ENCODE measurements at regions not wholly inside any gene's neighbourhood (a gene's known extent, or its start where the extent isn't known, plus 50 kb on each side); places are given as distances from the start of the nearest gene placed in this dataset.

DNA sequence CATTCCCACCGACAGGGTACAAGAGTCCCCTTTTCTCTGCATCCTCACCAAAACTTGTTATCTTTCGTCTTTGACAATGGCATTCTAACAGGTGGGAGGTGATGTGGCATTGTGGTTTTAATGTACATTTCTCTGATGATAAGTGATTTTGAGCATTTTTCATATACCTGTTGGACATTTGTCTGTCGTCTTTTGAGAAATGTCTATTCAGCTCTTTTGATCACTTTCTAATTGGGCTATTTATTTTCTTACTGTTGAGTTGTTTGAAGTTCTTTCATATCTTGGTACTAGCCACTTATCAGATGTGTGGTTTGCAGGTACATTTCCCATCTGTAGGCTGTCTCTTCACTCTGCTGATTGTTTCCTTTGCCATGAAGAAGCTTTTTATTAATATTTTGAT is 219.0 kb upstream of the SOX1 start:
- Histone ChIP-seq H3K4me3 (no peak overlapping the region), H3K9me3 (no peaks in the 10 kb centered on the region), H3K27ac (no peak overlapping the region), H3K4me1 (no peaks in the 10 kb centered on the region), H3K36me3 (no peaks in the 10 kb centered on the region), H3K27me3 (peaks cover 0 to 5% (median 0%) of the 10 kb centered on the region in 3 donors)
- intact Hi-C loops (cut with DNase I; ENCODE audit: low total_unique reads) = no loop called here
- TF ChIP-seq, protein P1, sequence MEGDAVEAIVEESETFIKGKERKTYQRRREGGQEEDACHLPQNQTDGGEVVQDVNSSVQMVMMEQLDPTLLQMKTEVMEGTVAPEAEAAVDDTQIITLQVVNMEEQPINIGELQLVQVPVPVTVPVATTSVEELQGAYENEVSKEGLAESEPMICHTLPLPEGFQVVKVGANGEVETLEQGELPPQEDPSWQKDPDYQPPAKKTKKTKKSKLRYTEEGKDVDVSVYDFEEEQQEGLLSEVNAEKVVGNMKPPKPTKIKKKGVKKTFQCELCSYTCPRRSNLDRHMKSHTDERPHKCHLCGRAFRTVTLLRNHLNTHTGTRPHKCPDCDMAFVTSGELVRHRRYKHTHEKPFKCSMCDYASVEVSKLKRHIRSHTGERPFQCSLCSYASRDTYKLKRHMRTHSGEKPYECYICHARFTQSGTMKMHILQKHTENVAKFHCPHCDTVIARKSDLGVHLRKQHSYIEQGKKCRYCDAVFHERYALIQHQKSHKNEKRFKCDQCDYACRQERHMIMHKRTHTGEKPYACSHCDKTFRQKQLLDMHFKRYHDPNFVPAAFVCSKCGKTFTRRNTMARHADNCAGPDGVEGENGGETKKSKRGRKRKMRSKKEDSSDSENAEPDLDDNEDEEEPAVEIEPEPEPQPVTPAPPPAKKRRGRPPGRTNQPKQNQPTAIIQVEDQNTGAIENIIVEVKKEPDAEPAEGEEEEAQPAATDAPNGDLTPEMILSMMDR (IDR thresholded peaks at IDR 0.05 in 4 of 5, conservative IDR thresholded peaks at IDR 0.05 in 1 of 5) = no peak
- TF ChIP-seq POLR2A (IDR thresholded peaks at IDR 0.05) = no peak
- no peak for DNase-seq
- in situ Hi-C loops (cut with MboI; ENCODE audit: low sequenced_read_pairs in 4 of 4) = no loop called here
- no peak for ATAC-seq

DNA sequence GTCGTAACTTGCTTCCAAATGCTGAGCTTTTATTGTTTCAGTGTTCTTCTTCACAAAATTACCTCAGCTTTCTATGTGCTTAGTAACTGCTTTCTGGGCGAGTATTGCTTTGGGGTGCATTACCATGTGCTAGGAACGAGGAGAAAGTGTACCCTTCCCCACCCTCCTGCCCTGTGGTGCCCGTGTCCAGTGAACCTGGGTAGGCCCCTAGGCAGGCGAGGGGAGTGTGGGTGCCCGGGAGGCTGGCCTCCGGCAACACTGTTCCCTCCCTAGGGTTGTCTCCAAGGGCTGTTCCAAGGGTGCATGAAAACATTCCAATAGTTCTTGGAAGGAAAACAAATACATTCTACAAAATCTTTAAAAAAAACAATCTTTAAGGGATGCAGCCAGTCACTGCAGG is 216.5 kb upstream of the SOX1 start:
- H3K27me3 ChIP-seq = peaks cover 0 to 5% (median 0%) of the 10 kb centered on the region in 3 donors
- no peaks in the 10 kb centered on the region for H3K9me3 ChIP-seq
- ATAC-seq (no peak), DNase-seq (no peak)
- intact Hi-C loops (cut with DNase I; ENCODE audit: low total_unique reads) (no loop called here), in situ Hi-C loops (cut with MboI; ENCODE audit: low sequenced_read_pairs in 4 of 4) (no loop called here)
- H3K4me3 ChIP-seq = no peak overlapping the region
- TF ChIP-seq, protein P1 (IDR thresholded peaks at IDR 0.05 in 4 of 5, conservative IDR thresholded peaks at IDR 0.05 in 1 of 5) = no peak
- TF ChIP-seq POLR2A (IDR thresholded peaks at IDR 0.05) = no peak
- no peaks in the 10 kb centered on the region for H3K36me3 ChIP-seq
- no peaks in the 10 kb centered on the region for H3K4me1 ChIP-seq
- no peak overlapping the region for H3K27ac ChIP-seq

DNA sequence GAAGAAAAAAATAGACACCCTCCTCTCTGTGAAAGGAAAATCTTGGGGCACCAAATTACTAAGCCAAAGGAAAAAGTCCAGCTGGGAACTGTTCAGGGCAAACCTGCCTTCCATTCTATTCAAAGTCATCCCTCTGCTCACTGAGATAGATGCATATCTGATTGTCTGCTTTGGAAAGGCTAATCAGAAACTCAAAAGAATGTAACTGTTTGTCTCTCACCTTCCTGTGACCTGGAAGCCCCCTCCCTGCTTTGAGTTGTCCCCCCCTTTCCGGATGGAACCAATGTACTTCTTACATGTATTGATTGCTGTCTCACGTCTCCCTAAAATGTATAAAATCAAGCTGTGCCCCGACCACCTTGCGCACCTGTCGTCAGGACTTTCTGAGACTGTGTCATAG is 216.0 kb upstream of the SOX1 start:
- no peak overlapping the region for H3K27ac ChIP-seq
- H3K4me3 ChIP-seq = no peak overlapping the region
- DNase-seq = no peak
- TF ChIP-seq, protein P1 (IDR thresholded peaks at IDR 0.05 in 4 of 5, conservative IDR thresholded peaks at IDR 0.05 in 1 of 5) = no peak
- no peak for TF ChIP-seq POLR2A (IDR thresholded peaks at IDR 0.05)
- ATAC-seq = no peak
- intact Hi-C loops (cut with DNase I; ENCODE audit: low total_unique reads) = no loop called here
- no peaks in the 10 kb centered on the region for H3K9me3 ChIP-seq
- peaks cover 0 to 5% (median 0%) of the 10 kb centered on the region in 3 donors for H3K27me3 ChIP-seq
- in situ Hi-C loops (cut with MboI; ENCODE audit: low sequenced_read_pairs in 4 of 4) = no loop called here
- no peaks in the 10 kb centered on the region for H3K36me3 ChIP-seq
- H3K4me1 ChIP-seq = no peaks in the 10 kb centered on the region

DNA sequence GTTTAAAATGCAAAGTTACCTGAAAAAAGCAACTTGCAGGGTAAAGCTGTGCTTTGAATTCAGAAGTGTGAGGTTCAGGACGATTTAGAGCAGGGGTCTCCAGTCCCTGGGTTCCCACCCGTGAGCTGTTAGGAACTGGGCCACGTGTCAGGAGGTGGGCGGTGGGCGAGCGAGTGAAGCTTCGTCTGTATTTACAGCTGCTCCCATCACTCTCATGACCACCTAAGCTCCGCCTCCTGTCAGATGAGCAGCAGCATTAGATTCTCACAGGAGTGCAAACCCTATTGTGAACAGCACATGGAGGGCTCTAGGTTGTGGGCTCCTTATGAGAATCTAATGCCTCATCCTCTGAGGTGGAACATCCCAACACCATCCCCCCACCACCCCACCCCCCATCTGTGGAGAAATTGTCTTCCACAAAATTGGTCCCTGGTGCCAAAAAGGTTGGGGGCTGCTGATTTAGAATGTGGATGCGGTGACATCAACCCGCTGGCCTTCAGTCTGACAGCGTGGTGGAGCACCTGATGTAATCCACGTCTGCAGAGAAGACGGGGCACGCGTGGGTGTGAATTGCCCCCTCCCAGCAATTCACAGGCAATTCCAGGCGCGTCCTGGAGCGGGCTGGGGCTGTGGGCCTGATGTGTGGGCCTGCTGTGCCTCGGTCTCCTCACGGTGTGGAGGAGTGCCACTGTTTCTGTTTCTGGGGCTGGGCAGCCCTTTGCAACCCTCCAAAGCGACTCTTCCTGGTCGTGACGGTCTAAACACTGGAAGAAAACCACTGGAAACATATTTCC is 214.0 kb upstream of the SOX1 start:
- in situ Hi-C loops (cut with MboI; ENCODE audit: low sequenced_read_pairs in 4 of 4) (no loop called here), intact Hi-C loops (cut with DNase I; ENCODE audit: low total_unique reads) (no loop called here)
- Histone ChIP-seq H3K27me3 (peaks cover 0 to 5% (median 0%) of the 10 kb centered on the region in 3 donors), H3K4me1 (no peaks in the 10 kb centered on the region), H3K4me3 (no peak overlapping the region), H3K9me3 (no peaks in the 10 kb centered on the region), H3K36me3 (no peaks in the 10 kb centered on the region), H3K27ac (no peak overlapping the region)
- TF ChIP-seq, protein P1 (IDR thresholded peaks at IDR 0.05 in 4 of 5, conservative IDR thresholded peaks at IDR 0.05 in 1 of 5) = no peak
- TF ChIP-seq POLR2A (IDR thresholded peaks at IDR 0.05) = no peak
- no peak for DNase-seq
- no peak for ATAC-seq

Data from gastrocnemius medialis (tissue), 4 donors.